ENCODE measurements at regions not wholly inside any gene's neighbourhood (a gene's known extent, or its start where the extent isn't known, plus 50 kb on each side); places are given as distances from the start of the nearest gene placed in this dataset.

- no peak for TF ChIP-seq CTCF (conservative IDR thresholded peaks at IDR 0.05; ENCODE audit: low read depth, low read length)
- no peak for TF ChIP-seq EZH2 (IDR thresholded peaks at IDR 0.05; ENCODE audit: borderline replicate concordance, low read depth, low read length, poor library complexity, severe bottlenecking)
Measured at GRCh38 chr11:47917599-47918369, 62.6 kb upstream of the PTPRJ start.
